PFSK-1 (cell line): ENCODE measurements at regions not wholly inside any gene's neighbourhood (a gene's known extent, or its start where the extent isn't known, plus 50 kb on each side); places are given as distances from the start of the nearest gene placed in this dataset.

ENCODE experiments used
- FOXP2 ChIP-seq: optimal IDR thresholded peaks from 2 replicates; pipeline ENCODE3; 2011; ENCODE audit warnings: borderline replicate concordance, control low read depth, inconsistent platforms; ENCODE audit not compliant: insufficient read depth; ENCODE audit errors: extremely low read length, extremely low read depth
- POLR2AphosphoS5 ChIP-seq: IDR thresholded peaks from 2 replicates; pipeline ENCODE4 v1.6.1; 2012; ENCODE audit warnings: low read depth, mild to moderate bottlenecking, control low read depth, low read length, moderate library complexity
- SIN3A ChIP-seq: IDR thresholded peaks from 2 replicates; pipeline ENCODE4 v1.6.1; 2012; ENCODE audit warnings: mild to moderate bottlenecking, low read length, moderate library complexity, borderline replicate concordance; ENCODE audit not compliant: insufficient read depth
- TAF1 ChIP-seq: IDR thresholded peaks from 2 replicates; pipeline ENCODE4 v1.6.1; 2012; ENCODE audit warnings: low read length, control low read depth, borderline replicate concordance; ENCODE audit not compliant: insufficient read depth
- TF ChIP-seq, protein P1 (sequence below), 2 experiments: IDR thresholded peaks; 2 replicates each; pipeline versions ENCODE4 v1.6.1 to v1.8.0; 2011 to 2012; ENCODE audit warnings: low read depth in 2 of 2, low read length in 2 of 2, control low read depth in 1 of 2, inconsistent platforms in 1 of 2, mild to moderate bottlenecking in 1 of 2, moderate library complexity in 1 of 2; ENCODE audit not compliant: insufficient read depth in 1 of 2

DNA sequence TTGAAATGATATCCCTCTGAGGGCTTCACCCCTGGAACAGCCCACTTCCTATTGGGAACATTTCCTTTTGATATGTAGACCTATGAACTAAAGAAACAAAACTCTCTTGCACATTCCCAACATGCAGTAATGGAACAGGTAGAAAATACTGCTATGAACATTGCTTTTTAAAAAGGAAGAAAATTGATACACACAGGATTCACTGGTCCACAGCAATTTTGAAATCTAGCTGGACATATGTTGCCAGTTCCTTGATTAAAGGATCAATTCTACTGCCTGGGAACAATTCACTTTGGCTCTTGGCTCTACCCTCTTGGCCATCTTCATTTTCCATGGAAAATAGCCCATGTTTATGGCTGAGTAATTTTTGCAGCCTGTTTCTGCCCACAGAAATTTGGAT, 74.9 kb upstream of the ZNF280D start:
- TF ChIP-seq TAF1 = no peak
- TF ChIP-seq POLR2AphosphoS5 = no peak
- TF ChIP-seq SIN3A = no peak
- TF ChIP-seq FOXP2 = no peak
- TF ChIP-seq, protein P1, sequence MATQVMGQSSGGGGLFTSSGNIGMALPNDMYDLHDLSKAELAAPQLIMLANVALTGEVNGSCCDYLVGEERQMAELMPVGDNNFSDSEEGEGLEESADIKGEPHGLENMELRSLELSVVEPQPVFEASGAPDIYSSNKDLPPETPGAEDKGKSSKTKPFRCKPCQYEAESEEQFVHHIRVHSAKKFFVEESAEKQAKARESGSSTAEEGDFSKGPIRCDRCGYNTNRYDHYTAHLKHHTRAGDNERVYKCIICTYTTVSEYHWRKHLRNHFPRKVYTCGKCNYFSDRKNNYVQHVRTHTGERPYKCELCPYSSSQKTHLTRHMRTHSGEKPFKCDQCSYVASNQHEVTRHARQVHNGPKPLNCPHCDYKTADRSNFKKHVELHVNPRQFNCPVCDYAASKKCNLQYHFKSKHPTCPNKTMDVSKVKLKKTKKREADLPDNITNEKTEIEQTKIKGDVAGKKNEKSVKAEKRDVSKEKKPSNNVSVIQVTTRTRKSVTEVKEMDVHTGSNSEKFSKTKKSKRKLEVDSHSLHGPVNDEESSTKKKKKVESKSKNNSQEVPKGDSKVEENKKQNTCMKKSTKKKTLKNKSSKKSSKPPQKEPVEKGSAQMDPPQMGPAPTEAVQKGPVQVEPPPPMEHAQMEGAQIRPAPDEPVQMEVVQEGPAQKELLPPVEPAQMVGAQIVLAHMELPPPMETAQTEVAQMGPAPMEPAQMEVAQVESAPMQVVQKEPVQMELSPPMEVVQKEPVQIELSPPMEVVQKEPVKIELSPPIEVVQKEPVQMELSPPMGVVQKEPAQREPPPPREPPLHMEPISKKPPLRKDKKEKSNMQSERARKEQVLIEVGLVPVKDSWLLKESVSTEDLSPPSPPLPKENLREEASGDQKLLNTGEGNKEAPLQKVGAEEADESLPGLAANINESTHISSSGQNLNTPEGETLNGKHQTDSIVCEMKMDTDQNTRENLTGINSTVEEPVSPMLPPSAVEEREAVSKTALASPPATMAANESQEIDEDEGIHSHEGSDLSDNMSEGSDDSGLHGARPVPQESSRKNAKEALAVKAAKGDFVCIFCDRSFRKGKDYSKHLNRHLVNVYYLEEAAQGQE (IDR thresholded peaks at IDR 0.05; ENCODE audit: insufficient read depth in 1 of 2, low read depth in 2 of 2, low read length in 2 of 2) = no peak

DNA sequence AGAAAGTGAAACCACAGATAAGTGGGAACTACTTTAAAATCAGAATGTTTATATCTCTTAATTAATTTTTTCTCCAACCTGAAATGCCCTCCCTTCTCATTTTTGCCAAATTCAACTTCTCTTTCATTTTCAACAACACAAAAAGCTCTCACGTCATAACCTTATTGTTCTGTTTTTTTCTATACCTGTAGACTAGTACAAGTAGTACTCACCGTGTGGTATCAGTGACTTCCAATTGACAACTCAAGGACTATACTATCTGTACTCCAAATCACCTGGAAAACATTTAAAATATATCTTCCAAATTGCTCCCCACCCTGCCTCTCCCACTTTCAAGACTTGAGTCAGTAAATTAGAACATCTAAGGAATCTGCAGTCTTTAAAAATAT, 72.8 kb upstream of the ZNF280D start:
- TF ChIP-seq POLR2AphosphoS5 (no peak), TAF1 (no peak), FOXP2 (no peak), SIN3A (no peak)
- TF ChIP-seq, protein P1 (IDR thresholded peaks at IDR 0.05; ENCODE audit: insufficient read depth in 1 of 2, low read depth in 2 of 2, low read length in 2 of 2) = no peak

DNA sequence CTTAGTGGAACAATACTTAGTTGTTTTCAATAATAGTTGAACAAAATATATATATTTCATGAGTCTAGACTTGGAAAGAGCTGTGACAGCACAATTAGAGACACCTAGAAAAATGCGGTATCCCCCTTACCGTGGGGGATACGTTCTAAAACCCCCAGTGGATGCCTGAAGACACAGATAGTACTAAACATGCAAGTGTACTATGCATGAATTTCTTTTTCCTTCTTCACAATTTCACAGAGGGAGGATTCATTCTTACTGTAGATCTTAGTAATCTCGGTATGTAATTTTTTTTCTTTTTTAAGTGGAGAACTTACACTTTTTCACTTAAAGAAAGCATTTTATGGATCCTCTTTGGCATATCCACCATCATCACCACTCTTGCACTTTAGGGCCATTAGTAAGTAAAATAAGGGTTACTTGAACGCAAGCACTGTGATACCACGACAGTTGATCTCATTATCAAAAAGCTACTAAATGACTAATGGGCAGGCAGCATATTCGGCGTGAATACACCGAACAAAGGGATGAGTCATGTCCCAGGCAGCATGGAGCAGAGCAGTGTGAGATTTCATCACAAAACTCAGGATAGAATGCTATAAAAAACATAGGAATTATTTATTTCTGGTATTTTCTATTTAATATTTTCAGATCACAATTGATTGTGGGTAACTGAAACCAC, 72.3 kb upstream of the ZNF280D start:
- 0 out of 2 replicates have a peak, but pooled peaks have one; percentile 29 for TF ChIP-seq POLR2AphosphoS5
- TF ChIP-seq, protein P1 (IDR thresholded peaks at IDR 0.05; ENCODE audit: insufficient read depth in 1 of 2, low read depth in 2 of 2, low read length in 2 of 2) = no peak

DNA sequence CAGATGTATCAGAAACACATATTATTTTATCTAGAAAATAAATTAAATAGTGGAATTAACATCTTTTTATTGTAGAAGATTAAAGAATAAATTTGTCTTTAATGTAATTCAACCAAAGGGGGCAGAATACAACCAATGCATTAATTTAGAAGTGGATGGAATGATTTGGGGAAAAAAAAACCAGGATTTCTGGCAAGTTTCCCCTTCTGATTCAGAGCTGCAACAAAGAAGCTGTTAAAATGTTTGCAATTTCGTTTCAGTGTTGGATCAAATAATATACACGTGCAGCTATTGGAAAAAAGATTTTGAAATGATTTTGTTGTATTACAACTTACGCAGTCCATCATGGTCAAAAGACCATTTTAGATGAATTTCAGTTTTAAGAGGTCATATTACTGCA, 71.6 kb upstream of the ZNF280D start:
- TF ChIP-seq POLR2AphosphoS5 (no peak), SIN3A (no peak), TAF1 (no peak), FOXP2 (no peak)
- TF ChIP-seq, protein P1 (IDR thresholded peaks at IDR 0.05; ENCODE audit: insufficient read depth in 1 of 2, low read depth in 2 of 2, low read length in 2 of 2) = no peak

DNA sequence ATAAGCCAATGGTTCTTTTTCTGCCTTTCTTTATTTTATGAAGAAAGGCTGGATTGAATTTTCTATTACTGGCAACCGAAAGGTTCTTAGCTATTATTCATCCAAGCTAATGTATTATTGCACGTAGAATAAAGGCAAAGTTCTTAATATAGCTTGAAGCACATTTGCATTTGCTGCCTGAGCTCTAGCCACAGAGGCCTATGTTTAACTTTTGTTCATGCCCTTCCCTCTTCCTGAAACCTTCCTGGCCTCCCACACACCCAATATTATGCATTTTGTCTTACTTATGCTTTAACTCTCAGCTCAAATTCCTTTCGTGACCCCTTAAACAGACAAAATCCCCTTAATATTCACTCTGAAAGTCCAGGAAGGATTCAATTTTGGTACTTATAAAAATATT, 71.0 kb upstream of the ZNF280D start:
- TF ChIP-seq, protein P1 (IDR thresholded peaks at IDR 0.05; ENCODE audit: insufficient read depth in 1 of 2, low read depth in 2 of 2, low read length in 2 of 2) = no peak
- TF ChIP-seq SIN3A (no peak), TAF1 (no peak), FOXP2 (no peak), POLR2AphosphoS5 (no peak)
